Right cardiac atrium (tissue), 5 donors: ENCODE measurements at regions not wholly inside any gene's neighbourhood (a gene's known extent, or its start where the extent isn't known, plus 50 kb on each side); places are given as distances from the start of the nearest gene placed in this dataset.

ENCODE experiments used
- ATAC-seq, 2 donors: fragments of 200-7000 bp; cut with Tn5 transposase; one replicate each; pipeline versions ENCODE4 v1.8.0 to v1.9.1; 2020; ENCODE audit warnings: moderate library complexity in 2 of 2, mild to moderate bottlenecking in 1 of 2
- DNase-seq, 3 donors: peaks; one replicate each; pipeline ENCODE4 v3.0.0-alpha.2; 2020
- H3K27ac ChIP-seq: one replicate; pipeline ENCODE4 v1.5.1; 2013; ENCODE audit warnings: mild to moderate bottlenecking, low read length, control low read depth, moderate library complexity
- H3K27me3 ChIP-seq: one replicate; pipeline ENCODE4 v1.6.1; 2013; ENCODE audit not compliant: control insufficient read depth, insufficient read depth
- H3K4me1 ChIP-seq: one replicate; pipeline ENCODE4 v1.6.1; 2013; ENCODE audit warnings: low read length; ENCODE audit not compliant: control insufficient read depth, insufficient read depth
- H3K4me3 ChIP-seq: one replicate; pipeline ENCODE4 v1.5.1; 2013; ENCODE audit warnings: low read length, control low read depth
- H3K9me3 ChIP-seq: one replicate; pipeline ENCODE4 v1.6.1; 2013; ENCODE audit warnings: low read length; ENCODE audit not compliant: control insufficient read depth
- WGBS: extraction: QIAGEN DNeasy Blood & Tissue Kit; methylation state at CpG from one replicate; pipeline ENCODE4 v1.1.7; 2013; 5-methylcytosine and 5-hydroxymethylcytosine counted together
- intact Hi-C, 4 donors: fragments of 100-400 bp; cut with DNase I; formaldehyde crosslinking; loops; one replicate each; pipeline versions ENCODE4 v1.11.0 to v1.14.0; 2022 to 2023
- donor health status: healthy with polysubstance abuse.
- donor health status: DM: no; HTN: yes; CAD: no.
- donor health status: DM: no; HTN: no; CAD: no.
- donor health status: DM: no; HTN: yes; CAD: no; lungs with severe emphysema.
- donor health status: DM: yes; HTN: yes; CAD: no.

GRCh38 chr13:83532809-83533208 lies 349.5 kb downstream of the SLITRK1 start:
- no peaks in the 10 kb centered on the region for H3K4me1 ChIP-seq
- H3K9me3 ChIP-seq = no peaks in the 10 kb centered on the region
- 87% methylated on average over 12 of the region's 12 CpGs for WGBS
- no peaks in the 10 kb centered on the region for H3K27me3 ChIP-seq
- H3K27ac ChIP-seq = no peak overlapping the region
- intact Hi-C loops = no loop called here
- no peak overlapping the region for H3K4me3 ChIP-seq
- ATAC-seq (no peak), DNase-seq (no peak)

DNA sequence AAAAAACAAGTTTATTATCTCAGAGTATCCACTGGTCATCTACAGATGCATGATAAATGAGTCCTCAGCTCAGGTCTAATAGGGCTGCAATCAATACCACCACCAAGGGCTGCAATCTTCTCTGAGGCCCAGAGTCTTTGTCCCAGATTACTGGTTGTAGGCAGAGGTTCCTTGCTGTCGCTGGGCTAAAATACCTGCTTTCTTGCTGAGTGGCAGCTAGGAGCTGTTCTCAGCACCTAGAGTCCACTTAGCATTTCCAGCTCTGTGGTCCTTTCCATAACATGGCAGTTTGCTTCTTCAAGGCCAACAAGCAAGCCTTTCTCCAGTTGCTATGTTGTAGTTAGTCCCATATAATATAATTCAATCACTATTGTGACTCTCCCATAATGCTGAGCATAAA lies 351.3 kb downstream of the SLITRK1 start:
- DNase-seq (no peak), ATAC-seq (no peak)
- 37% methylated on average over 1 of the region's 1 CpG for WGBS
- Histone ChIP-seq H3K4me1 (no peaks in the 10 kb centered on the region), H3K27ac (no peak overlapping the region), H3K9me3 (no peaks in the 10 kb centered on the region), H3K27me3 (no peaks in the 10 kb centered on the region), H3K4me3 (no peak overlapping the region)
- intact Hi-C loops = no loop called here

- ATAC-seq (no peak), DNase-seq (peak in 1 of 3 donors; percentile 28)
- Histone ChIP-seq H3K4me3 (no peak overlapping the region), H3K4me1 (no peaks in the 10 kb centered on the region), H3K9me3 (no peaks in the 10 kb centered on the region), H3K27ac (no peak overlapping the region), H3K27me3 (no peaks in the 10 kb centered on the region)
- WGBS = 94% methylated on average over 25 of the region's 25 CpGs
- intact Hi-C loops = no loop called here
These were observed 365.5 kb downstream of the SLITRK1 start for GRCh38 chr13:83516781-83517180.

GRCh38 chr13:83515268-83516015 lies 366.8 kb downstream of the SLITRK1 start:
- H3K27me3 ChIP-seq = no peaks in the 10 kb centered on the region
- DNase-seq (no peak), ATAC-seq (no peak)
- intact Hi-C loops = no loop called here
- no peak overlapping the region for H3K27ac ChIP-seq
- H3K4me1 ChIP-seq = no peaks in the 10 kb centered on the region
- 75% methylated on average over 1 of the region's 1 CpG for WGBS
- H3K9me3 ChIP-seq = no peaks in the 10 kb centered on the region
- H3K4me3 ChIP-seq = no peak overlapping the region

- ATAC-seq = no peak
- DNase-seq = no peak
- Histone ChIP-seq H3K4me3 (no peak overlapping the region), H3K4me1 (no peaks in the 10 kb centered on the region), H3K9me3 (no peaks in the 10 kb centered on the region), H3K27ac (no peak overlapping the region), H3K27me3 (no peaks in the 10 kb centered on the region)
- WGBS = 25% methylated on average over 1 of the region's 1 CpG
- intact Hi-C loops = no loop called here
These were observed 373.4 kb downstream of the SLITRK1 start for GRCh38 chr13:83508771-83509301.

- ATAC-seq = no peak
- no peaks in the 10 kb centered on the region for H3K27me3 ChIP-seq
- H3K27ac ChIP-seq = no peak overlapping the region
- DNase-seq = no peak
- no peaks in the 10 kb centered on the region for H3K4me1 ChIP-seq
- intact Hi-C loops = no loop called here
- H3K9me3 ChIP-seq = no peaks in the 10 kb centered on the region
- 46% methylated on average over 1 of the region's 1 CpG for WGBS
- H3K4me3 ChIP-seq = no peak overlapping the region
These were observed 378.9 kb downstream of the SLITRK1 start for GRCh38 chr13:83503424-83503823.

DNA sequence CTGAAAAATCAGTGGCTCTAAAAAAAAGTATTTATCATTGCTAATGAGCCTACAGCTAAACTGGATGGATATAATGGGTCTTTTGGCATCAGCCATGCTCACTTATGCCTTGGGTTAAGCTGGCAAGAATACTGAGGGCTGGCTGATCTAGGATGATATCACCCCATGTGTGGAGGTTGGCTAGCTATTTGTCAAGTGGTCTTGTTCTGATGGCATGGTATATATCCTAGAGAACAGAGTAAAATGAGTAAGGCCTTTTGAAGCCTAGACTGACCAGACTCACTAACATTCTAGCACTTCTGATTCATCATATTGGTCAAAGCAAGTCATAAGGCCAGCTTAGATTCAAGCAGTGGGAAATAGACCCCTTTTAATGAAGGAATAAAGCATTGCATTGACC lies 383.0 kb downstream of the SLITRK1 start:
- ATAC-seq (no peak), DNase-seq (no peak)
- Histone ChIP-seq H3K27ac (no peak overlapping the region), H3K4me3 (no peak overlapping the region), H3K9me3 (no peaks in the 10 kb centered on the region), H3K4me1 (no peaks in the 10 kb centered on the region), H3K27me3 (no peaks in the 10 kb centered on the region)
- intact Hi-C loops = no loop called here

DNA sequence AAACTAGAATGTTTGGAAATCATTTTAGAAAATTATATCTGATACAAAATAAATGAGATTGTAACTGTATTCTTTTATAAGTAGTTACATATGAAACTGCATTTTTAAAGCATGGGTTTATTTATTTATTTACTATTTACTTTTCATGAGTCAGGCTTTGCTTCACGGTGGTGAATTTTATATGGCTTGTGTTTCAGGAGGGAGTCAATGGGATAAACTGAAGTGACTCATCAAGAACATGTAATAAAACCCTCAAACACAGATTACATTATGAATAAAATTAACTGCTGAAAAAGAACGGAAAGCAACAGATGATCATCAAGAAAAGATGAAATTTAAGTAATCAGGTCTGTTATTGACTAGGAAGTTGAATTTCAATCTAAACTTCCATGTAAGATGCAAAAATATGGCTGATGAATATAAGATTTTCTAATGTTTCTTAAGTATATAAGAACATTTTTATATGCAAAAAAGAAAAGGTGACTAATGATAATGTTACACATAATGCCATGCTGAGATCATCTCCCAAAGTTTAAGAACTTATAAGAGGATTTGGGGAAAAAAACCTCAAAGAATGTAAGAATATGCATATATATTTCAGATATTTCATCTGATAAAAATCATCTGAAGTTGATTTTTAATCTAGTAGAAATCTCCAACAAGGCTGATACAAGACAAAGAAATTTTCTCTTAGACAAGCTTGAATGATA lies 383.6 kb downstream of the SLITRK1 start:
- H3K9me3 ChIP-seq = no peaks in the 10 kb centered on the region
- WGBS = 79% methylated on average over 2 of the region's 2 CpGs
- intact Hi-C loops = no loop called here

DNA sequence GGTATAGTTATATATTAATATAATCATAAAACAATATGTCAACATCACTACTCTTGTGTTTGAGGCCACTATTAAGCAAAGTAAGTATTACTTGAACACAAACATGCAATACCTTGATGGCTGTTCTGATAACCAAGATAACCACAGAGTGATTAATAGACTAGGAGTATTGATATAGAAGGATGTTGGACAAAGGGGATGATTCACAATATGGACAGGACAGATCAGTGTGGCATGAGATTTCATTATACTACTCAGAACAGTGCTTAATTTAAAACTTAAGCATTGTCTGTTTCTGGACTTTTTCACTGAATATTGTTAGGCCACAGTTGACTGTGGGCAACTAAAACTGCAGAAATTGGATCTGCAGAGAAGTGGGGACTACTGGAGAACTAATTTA lies 384.2 kb downstream of the SLITRK1 start:
- ATAC-seq (no peak), DNase-seq (no peak)
- no peaks in the 10 kb centered on the region for H3K9me3 ChIP-seq
- no peak overlapping the region for H3K4me3 ChIP-seq
- intact Hi-C loops = no loop called here
- H3K27me3 ChIP-seq = no peaks in the 10 kb centered on the region
- no peaks in the 10 kb centered on the region for H3K4me1 ChIP-seq
- no peak overlapping the region for H3K27ac ChIP-seq

More for the DNA sequence above, 383.6 kb downstream of the SLITRK1 start:
- DNase-seq = no peak
- no peaks in the 10 kb centered on the region for H3K27me3 ChIP-seq
- no peak for ATAC-seq
- no peaks in the 10 kb centered on the region for H3K4me1 ChIP-seq
- no peak overlapping the region for H3K4me3 ChIP-seq
- no peak overlapping the region for H3K27ac ChIP-seq

DNA sequence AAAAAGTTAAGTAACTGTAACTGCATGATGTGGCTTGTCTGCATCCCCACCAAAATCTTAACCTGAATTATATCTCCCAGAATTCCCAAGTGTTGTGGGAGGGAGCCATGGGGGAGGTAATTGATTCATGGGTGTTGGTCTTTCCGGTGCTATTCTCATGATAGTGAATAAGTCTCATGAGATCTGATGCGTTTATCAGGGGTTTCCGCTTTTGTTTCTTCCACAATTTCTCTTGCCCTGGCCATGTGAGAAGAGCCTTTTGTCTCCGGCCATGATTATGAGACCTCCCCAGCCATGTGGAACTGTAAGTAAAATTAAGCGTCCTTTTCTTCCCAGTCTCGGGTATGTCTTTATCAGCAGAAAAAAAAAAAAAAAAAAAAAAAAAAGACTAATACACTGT lies 385.8 kb downstream of the SLITRK1 start:
- DNase-seq = no peak
- Histone ChIP-seq H3K4me1 (no peaks in the 10 kb centered on the region), H3K27me3 (no peaks in the 10 kb centered on the region), H3K27ac (no peak overlapping the region), H3K9me3 (no peaks in the 10 kb centered on the region), H3K4me3 (no peak overlapping the region)
- intact Hi-C loops = no loop called here
- WGBS = 82% methylated on average over 6 of the region's 6 CpGs
- no peak for ATAC-seq

GRCh38 chr13:83485101-83485500 lies 397.2 kb downstream of the SLITRK1 start:
- intact Hi-C loops = no loop called here
- DNase-seq (no peak), ATAC-seq (no peak)
- WGBS = 41% methylated on average over 1 of the region's 1 CpG
- H3K27ac ChIP-seq = no peak overlapping the region
- no peaks in the 10 kb centered on the region for H3K9me3 ChIP-seq
- no peak overlapping the region for H3K4me3 ChIP-seq
- no peaks in the 10 kb centered on the region for H3K27me3 ChIP-seq
- no peaks in the 10 kb centered on the region for H3K4me1 ChIP-seq
